ENCODE measurements at regions not wholly inside any gene's neighbourhood (a gene's known extent, or its start where the extent isn't known, plus 50 kb on each side); places are given as distances from the start of the nearest gene placed in this dataset.
"Not testable (repeated sequence)": the region's sequence is repeated elsewhere in the genome, so short reads cannot be mapped to it uniquely, and the experiment has no call there.

DNA sequence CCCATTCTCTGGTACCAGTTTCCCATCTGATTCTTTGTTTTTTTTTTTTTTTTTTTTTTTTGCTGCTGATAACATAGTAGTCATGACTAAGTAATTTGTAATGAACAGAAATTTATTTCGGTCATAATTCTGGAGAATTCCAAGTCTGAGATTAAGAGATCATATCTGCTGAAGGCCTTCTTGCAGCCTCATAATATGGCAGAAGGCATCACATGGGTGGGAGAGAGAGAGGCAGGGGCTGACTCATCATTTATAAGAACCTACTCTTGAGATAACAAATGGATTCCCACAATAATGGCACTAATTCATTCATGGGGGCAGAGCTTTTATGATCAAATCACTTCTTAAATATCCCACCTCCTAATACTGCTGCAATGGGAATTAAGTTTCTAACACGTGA is 1034.3 kb downstream of the STIM2 start:
- DNase-seq = no peak

DNA sequence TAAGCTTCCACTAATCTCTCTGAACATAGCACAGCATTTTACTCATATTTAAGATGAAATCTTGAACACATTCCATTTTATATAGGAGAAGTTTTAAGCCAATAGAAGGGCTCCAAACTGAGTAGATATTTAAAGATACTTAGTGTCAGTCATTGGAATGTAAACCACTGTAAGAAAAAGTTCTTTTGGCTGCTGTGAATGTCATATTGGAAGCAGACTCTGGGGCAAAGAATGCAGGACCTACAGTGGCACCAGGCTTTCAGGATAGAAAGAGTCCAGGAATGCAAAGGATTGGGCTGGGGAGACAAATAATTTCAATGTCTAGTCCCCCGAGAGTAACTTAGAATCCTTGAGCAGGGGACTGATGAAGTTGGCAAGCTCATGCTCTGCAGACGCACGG is 1047.7 kb downstream of the STIM2 start:
- DNase-seq = no peak

DNA sequence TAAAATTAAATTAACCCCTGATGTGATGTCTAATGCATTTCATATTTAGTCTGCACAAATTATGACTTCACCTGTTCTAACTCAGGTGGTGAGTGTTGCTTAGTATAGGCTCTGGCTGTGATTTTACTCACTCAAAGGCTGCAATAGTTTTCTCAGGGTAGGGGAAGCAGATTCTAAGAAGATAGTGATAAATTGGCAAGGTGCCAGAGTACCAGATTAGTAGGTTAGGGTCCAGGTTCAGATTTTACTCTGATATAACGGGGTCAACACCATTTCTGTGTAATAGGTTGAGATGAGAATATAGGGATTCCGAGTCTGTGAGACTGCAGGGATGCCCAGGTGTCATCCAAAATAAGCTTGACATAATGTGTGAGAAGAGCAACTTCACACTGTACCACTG is 1049.6 kb downstream of the STIM2 start:
- no peak for DNase-seq

DNA sequence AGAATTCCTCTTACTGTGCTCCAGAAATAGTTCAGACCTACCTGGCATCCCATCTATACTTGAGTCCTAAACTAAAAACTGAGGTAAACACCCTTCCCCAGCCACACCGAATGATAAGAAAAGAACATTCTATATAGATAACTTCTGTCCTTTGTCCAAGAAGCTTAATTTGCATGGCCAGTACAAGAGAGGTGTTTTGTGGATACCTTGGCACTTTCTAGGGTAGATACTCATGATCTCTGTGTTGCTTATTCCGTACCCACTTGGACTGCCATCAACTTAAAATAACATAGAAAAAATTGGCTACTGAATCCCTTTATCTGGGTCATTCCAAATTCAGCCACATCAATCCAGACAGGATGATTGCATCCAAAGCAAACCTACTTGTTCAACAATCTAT is 1050.4 kb downstream of the STIM2 start:
- DNase-seq = no peak

DNA sequence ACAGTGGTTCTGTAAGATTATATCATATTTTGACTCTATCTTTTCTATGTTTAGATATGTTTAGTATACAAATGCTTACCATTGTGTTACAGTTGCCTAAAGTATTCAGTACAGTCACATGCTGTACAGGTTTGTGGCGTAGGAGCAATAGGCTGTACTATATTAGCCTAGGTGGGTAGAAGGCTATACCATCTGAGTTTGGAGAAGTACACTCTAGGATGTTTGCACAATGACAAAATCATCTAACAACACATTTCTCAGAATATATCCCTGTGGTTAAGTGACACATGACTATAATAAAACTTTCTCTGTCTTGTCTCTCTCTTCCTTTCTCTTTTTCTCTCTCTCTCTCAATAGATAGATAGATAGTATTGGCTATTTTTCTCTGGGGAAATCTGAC is 1053.1 kb downstream of the STIM2 start:
- no peak for DNase-seq

DNA sequence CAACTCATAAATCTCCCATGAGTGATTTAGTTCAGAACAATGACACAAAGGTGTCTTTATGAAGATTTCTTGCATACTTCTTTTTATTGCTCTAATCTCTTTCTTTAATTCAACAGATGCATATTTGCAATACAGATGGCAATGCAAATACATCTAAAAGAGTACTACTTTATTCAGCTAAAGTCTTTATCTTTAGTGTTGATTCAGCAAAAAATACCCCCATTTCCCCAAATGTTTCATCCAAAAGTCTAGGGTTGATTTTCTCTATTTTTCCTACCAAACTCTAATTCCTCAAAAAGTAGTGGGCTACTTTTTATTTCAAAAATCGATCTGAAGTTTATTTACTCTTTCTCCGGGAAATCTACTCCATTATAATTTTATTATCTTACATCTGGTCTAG is 1055.2 kb downstream of the STIM2 start:
- no peak for DNase-seq

DNA sequence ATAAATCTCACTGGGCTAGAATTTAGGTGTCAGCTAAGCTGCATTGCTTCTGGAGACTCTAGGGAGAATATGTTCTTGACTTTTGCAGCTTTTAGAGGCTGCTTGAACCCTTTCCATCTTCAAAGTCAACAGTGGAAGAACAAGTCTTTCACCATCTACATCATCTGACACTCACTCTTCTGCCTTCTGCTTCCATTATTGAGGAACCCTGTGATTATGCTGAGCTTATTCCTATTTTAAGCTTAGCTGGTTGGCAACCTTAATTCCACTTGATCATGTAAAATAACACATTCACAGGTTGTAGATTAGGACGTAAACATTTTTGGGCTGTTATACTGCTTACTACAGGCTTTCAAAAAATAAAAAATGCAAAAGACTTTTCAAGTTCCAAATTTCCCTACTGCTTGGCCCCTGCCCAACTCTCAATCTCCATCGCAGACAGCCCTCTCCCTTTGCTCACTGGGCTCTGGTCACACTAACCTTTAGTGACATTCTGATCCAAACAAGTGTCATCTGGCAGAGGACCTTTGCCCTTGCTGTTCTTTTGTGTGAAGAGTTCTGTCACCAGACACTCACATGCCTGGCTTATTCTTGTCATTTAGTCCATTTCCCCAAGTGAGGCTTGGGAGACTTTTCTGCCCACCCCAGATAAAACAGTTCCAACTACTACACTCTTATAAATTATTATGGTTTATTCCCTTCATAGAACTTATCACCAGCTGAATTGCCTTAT is 1056.0 kb downstream of the STIM2 start:
- no peak for DNase-seq

DNA sequence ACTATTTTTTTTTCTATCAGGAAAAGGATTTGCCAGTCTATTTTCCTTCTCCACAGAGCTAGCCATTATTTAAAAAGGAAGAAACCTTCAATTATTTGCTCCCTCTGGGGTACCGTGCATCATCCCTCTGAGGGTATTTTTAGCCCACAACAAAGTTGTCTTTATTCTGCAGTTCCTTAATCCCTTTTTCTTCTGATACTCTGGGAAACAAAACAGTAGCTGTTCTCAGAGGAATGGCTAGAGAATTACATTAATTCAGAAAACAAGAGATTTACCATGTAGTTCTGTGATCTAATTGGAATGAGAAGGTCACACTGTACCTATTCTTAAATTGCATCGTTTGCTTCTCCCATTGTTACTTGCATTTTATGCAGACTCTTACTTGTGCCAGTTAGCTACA is 1056.7 kb downstream of the STIM2 start:
- DNase-seq = no peak

DNA sequence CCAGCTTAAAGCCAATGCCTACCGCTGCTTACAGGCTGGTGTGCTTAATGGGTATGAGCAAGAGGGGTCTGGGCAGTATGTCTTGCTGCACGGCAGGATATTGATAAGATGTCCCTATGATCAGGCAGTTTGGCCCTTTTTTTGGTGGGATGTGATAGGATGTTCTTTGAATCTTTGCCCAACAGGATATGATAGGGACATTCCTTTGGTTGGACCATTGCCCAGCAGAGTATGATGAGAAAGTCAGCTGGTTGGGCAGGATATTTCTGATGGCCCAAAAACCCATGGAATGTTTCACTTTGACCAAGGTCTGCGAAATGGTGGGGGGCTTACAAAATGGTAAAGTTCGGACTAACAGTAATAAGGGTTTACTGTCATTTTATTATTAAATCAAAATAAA is 1060.6 kb downstream of the STIM2 start:
- DNase-seq = no peak

DNA sequence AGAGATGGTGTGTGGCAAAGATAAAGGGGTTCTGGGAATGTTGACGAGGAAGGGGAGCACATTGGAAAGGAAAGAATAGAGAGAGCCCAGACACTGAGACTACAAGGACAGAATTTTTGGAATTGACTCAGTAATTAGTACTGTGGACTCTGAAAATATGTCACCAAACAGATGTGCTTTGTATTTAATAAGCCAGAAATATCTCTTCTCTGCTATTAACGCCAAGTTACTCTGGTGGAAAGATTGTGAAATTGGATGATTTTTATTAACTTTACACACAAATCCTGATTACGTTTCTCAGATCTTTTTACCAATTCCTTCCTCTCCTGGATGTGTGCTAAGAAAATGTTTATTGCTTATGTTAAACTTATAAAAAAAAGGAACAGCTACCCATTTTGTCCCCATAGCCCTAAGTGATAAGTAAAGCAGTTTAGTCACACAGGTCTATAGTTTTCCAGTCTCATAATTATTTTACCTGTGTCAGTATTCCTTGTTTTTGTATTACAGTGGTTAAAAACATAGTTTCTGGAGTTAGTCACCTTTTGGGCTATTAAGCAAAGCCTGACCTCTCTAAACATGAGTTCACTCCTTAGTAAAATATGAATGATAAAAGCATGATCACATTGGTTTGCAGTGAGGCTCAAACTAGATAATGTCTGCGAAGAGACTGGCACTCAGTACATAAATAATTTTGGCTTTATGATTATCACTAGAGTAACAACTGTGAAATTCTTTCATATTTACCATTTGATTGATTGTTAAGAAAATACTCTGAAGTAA is 1068.3 kb downstream of the STIM2 start:
- no peak for DNase-seq

DNA sequence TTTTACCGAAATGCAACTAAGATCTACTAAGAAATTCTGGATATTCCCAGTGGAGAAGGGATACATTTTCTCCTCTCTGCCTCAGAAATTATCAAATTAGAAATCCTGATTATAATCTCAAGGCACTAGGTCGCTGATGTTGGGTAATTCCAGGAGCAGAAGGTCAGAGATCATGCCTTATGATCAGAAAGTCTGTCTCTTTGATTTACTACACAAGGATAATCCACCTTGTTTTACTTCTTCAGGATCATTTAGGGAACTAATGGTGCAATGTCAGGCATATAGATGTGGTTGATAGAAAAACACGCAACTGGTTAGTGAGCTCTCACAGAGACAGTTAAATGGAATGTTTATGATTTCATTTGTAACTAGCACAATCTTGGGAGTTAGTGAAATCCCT is 1069.7 kb downstream of the STIM2 start:
- no peak for DNase-seq

DNA sequence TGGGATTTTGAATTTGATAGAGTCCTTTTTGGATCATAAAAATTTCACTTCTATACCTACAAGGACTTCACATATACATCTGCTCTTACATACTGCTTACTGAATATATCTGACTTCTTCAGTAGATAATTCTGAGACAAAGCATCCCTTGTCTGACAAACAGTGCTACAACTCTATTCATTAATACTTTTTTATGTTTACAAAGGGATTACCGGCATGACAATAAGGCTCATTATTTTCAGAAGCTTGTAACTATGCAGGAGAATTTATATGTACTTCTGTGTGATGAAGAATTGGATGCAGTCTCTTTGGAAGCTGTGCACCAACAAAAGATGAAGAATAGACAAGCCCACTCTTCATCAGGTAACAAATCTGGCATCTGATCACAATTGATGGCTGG is 1070.3 kb downstream of the STIM2 start:
- no peak for DNase-seq

DNA sequence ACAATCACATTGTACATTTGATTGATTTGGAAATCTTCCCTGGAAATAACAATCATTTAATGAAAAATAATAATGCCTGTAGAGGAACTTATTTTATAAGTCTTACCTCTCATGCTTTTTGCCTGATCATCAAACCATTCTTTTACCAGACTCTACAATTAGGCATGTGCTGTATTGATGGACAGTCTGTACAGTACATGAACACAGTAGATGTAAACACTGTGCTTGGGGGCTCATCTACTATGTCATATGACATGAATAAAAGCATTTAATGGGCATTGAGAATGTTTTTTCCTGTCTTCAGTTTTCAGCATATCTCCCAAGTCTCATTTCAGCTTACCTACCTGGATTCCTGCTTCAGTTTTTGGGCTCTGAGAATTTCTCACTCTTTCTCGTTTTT is 1070.9 kb downstream of the STIM2 start:
- no peak for DNase-seq

DNA sequence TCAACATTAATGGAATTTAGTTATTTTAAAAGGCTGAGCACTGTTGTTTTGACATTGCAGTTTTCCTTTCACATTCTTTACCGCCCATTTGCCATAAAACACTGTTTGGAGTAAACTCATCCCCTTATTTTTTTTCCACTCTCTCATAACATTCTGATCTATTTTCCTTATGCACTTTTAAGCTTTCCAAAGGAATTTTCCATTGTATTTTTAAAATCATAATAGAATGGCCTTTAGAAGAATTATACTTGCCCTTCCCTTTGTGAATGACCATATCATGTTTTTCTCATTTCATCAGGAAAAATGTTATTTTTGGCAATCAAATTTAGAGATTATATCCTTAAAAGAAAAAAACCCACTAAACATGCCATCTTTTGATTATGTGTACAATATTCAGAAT is 1074.2 kb downstream of the STIM2 start:
- DNase-seq = no peak

DNA sequence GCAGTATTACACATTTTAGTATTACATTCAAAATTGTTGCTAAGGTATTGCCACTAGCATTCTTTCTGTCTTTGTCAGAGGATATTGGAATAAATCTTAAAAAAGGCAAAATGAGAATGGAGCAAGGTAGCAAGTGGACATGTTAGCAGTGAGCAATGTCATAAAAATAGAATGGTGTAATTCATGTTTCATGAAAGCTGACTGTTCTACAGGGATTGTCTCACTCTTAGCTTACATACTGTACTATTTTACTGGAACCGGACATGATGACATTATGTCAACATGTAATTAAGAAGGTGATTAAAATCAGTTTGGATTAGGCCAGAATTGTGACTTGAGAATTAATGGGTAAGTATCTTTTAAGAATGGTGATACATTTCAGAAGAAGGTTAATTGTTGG is 1086.2 kb downstream of the STIM2 start:
- no peak for DNase-seq

DNA sequence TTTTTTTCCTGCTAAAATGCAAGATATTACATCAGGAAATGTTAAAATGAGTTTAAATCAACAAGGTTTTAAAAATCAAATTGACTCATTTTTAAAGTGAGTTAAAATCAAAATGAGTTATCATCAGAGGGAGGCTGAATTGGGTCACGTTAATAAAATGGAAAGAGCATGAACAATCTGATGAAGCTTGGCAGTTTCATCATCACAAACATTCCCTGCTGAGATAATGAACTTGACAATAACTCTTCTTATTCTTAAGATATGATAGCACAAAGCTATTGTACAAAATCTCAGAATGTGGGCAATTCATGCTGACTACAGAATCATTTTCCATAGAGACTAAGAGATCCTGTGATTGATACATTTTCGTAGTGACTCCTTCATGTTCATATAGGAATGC is 1086.7 kb downstream of the STIM2 start:
- DNase-seq = no peak

DNA sequence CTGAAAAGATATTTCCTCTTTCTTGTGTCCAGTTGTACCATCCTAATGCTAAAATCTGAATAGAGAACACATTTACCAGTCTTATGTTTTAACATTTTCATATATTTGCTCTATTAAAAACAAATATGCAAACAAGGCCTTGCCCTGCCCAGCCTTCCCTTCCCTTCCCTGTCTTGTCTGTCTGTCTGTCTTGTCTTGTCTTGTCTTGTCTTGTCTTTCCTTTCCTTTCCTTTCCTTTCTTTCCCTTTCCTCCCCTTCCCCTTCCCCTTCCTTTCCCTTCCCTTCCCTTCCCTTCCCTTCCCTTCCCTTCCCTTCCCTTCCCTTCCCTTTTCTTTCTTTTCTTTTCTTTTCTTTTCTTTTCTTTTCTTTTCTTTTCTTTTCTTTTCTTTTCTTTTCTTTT is 1103.5 kb downstream of the STIM2 start:
- DNase-seq = no peak

DNA sequence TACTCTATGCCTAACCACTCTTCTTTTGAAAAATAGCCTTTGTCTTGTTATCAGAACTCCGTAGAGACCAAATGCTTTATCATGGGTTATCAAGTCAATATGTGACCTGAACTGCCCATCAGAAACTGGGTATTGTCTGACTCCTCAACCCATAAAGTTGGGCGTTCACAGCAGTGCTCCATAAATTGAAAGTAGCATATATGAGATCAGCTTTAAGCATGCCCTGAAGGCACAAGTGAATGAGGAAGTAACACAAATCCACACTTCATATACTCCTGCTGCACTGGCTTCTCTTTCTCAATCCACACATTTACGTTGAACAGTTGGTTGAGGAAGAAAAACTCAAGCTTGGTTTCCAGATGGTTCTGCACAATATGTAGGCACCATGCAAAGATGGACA is 1106.0 kb downstream of the STIM2 start:
- DNase-seq = no peak

DNA sequence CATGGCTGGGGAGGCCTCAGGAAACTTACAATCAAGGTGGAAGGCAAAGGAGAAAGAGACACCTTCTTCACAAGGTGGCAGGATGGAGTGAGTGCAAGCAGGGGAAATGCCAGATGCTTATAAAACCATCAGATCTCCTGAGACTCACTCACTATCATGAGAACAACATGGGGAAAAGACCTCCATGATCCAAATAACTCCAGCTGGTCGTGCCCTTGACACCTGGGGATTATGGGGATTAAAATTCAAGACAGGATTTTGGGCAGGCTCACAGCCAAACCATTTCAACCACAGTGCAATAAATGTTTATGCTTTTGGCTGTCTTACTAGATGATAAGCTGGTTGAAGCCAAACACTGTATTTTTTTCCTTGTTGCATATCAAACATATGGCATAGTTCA is 1112.4 kb downstream of the STIM2 start:
- DNase-seq = no peak

DNA sequence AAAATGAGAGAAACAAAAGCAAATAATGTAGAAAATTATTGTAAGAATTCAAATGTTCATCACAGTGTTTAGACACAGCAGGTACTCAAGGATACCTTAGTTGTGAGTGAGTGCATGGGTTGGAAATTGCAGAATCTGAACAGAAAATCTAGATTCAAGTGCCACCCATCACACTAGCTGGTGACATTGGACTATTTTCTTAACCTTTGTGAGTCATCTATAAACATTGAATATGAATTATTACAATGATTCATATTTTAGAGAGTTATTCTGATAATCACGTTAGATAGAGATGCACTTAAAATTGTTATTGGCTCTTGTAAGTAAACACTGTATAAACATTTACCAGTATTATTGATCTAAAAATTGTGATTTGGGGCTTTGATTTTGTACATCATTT is 1113.1 kb downstream of the STIM2 start:
- no peak for DNase-seq

DNA sequence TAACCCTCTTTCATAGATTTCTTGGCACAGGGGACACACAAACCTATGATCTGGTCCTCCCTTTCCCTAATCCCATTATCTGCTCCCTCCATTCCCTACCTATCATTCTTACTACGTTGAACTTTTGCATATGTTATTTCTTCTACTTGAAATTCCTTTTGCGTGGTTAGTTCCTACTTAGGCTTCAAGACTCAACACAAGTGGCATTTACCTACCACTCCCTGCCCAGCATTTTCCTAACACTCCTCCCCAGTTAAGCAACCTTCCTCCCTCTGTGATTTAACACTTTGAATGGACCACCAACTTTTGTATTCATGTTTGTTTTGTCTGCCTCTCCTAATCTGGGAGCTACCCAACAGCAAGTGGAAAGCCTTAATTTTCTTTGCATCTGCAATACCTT is 1113.7 kb downstream of the STIM2 start:
- no peak for DNase-seq

DNA sequence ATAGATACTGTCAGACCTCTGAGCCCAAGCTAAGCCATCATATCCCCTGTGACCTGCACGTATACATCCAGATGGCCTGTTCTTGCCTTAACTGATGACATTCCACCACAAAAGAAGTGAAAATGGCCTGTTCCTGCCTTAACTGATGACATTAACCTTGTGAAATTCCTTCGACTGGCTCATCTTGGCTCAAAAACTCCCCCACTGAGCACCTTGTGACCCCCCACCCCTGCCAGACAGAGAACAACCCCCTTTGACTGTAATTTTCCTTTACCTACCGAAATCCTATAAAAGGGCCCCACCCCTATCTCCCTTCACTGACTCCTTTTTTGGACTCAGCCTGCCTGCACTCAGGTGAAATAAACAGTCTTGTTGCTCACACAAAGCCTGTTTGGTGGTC is 1114.2 kb downstream of the STIM2 start:
- DNase-seq = not testable (repeated sequence)

DNA sequence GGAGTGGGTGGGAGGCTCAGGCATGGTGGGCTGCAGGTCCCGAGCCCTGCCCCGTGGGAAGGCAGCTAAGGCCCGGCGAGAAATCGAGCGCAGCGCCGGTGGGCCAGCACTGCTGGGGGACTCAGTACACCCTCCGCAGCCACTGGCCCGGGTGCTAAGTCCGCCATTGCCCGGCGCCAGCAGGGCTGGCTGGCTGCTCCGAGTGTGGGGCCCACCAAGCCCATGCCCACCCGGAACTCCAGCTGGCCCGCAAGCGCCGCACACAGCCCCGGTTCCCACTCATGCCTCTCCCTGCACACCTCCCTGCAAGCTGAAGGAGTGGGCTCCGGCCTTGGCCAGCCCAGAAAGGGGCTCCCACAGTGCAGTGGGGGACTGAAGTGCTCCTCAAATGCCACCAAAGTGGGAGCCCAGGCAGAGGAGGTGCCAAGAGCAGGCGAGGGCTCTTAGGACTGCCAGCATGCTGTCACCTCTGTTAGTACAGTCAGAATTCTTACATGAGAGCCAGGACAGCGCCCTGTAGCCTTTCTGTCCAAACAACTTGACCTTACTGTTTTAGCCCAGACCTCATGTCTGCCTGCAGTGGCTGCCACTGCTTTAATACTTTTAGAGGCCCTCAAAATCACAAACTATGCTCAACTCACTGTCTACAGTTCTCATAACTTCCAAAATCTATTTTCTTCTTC is 1117.9 kb downstream of the STIM2 start:
- not testable (repeated sequence) for DNase-seq

DNA sequence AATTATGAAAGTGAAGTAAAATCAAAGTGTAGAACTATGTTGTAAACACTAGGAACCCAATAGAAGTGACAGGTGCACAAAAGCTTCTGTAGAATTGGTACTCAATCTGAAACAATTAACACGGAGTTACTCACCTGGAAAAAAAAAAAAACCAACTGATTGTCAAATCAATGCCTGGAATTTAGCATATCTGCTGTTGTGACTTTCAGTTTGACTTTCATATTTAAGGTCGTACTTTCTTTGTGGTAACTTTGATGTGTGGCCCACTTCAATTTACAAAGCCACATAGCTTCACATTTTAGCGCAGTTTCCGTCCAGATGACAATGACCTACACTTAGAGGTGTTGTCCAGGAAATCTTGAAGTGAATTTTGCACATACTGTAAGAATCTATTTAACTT is 1124.9 kb downstream of the STIM2 start:
- DNase-seq = no peak

Measured in NCI-H2081 (cell line).